Endodermal cell (in vitro differentiated cells): ENCODE measurements at regions not wholly inside any gene's neighbourhood (a gene's known extent, or its start where the extent isn't known, plus 50 kb on each side); places are given as distances from the start of the nearest gene placed in this dataset.

ENCODE experiments used
- DNase-seq: peaks from one replicate; pipeline ENCODE4 v3.0.0-alpha.2; 2017
- H3K27ac ChIP-seq: 2 replicates; pipeline ENCODE4 v1.5.1; 2013; ENCODE audit warnings: mild to moderate bottlenecking, low read depth, low read length, moderate library complexity
- H3K27me3 ChIP-seq: 2 replicates; pipeline ENCODE4 v1.6.1; 2013; ENCODE audit warnings: mild to moderate bottlenecking, low read length, moderate library complexity; ENCODE audit not compliant: insufficient read depth, control insufficient read depth, poor library complexity, severe bottlenecking
- H3K36me3 ChIP-seq: 2 replicates; pipeline ENCODE4 v1.7.0; 2013; ENCODE audit warnings: mild to moderate bottlenecking, low read length, moderate library complexity; ENCODE audit not compliant: control insufficient read depth, insufficient read depth
- H3K4me1 ChIP-seq: one replicate; pipeline ENCODE4 v1.7.0; 2013; ENCODE audit warnings: low read length; ENCODE audit not compliant: control insufficient read depth, insufficient read depth
- H3K4me3 ChIP-seq: 2 replicates; pipeline ENCODE4 v1.5.1; 2013; ENCODE audit warnings: mild to moderate bottlenecking, low read length, moderate library complexity
- H3K9ac ChIP-seq: 2 replicates; pipeline ENCODE4 v1.6.1; 2013; ENCODE audit warnings: mild to moderate bottlenecking, low read length, moderate library complexity; ENCODE audit not compliant: poor library complexity, severe bottlenecking; ENCODE audit errors: extremely low read depth
- H3K9me3 ChIP-seq: 2 replicates; pipeline ENCODE4 v1.6.1; 2013; ENCODE audit warnings: mild to moderate bottlenecking, low read length, moderate library complexity; ENCODE audit not compliant: control insufficient read depth
- H3K27ac Mint-ChIP-seq: 2 replicates; pipeline ENCODE4 v1.8.0; 2020; ENCODE audit warnings: mixed read lengths
- H3K27me3 Mint-ChIP-seq: 2 replicates; pipeline ENCODE4 v1.8.0; 2021; ENCODE audit warnings: mild to moderate bottlenecking, mixed read lengths; ENCODE audit not compliant: insufficient read depth
- H3K36me3 Mint-ChIP-seq: 2 replicates; pipeline ENCODE4 v1.8.0; 2020; ENCODE audit warnings: low read depth, mixed read lengths
- H3K4me1 Mint-ChIP-seq: 2 replicates; pipeline ENCODE4 v1.8.0; 2020; ENCODE audit warnings: mixed read lengths
- H3K4me3 Mint-ChIP-seq: 2 replicates; pipeline ENCODE4 v1.8.0; 2020; ENCODE audit warnings: mild to moderate bottlenecking, moderate library complexity, mixed read lengths
- H3K9me3 Mint-ChIP-seq: 2 replicates; pipeline ENCODE4 v1.8.0; 2020; ENCODE audit warnings: mild to moderate bottlenecking, mixed read lengths
- CTCF ChIP-seq: fragments of 200-600 bp; sonication (generic); conservative IDR thresholded peaks from 2 replicates; pipeline ENCODE4 v1.5.0; 2021; ENCODE audit warnings: antibody characterized with exemption, mild to moderate bottlenecking
- WGBS, 2 experiments: methylation state at CpG; one replicate each; pipeline versions ENCODE4 v1.1.5 to v1.1.7; 2013; ENCODE audit warnings: missing lambda C conversion rate in 2 of 2, mixed read lengths in 1 of 2; ENCODE audit not compliant: insufficient coverage in 1 of 2, insufficient read length in 1 of 2; 5-methylcytosine and 5-hydroxymethylcytosine counted together

DNA sequence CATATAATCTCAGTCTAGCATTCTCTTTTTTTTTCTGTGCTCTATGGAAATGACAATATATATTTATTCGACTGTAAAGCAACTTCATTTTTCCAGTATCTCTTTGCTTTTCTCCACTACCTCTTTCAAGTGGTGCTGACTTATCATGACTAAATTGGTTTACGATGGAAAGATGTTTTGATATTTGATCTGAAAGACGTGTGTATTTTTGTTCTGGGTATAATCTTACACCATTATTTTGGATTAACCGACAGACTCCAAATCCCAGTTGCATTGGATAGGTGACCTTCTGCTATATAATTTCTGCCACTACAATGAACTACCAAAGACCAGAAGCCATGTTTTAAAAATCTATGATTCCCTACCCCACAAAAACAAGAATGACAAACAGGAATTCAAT lies 380.5 kb upstream of the NFE2L3 start:
- no peak overlapping the region for H3K9ac ChIP-seq
- no peaks in the 10 kb centered on the region for H3K27me3 Mint-ChIP-seq
- no peaks in the 10 kb centered on the region for H3K9me3 Mint-ChIP-seq
- no peaks in the 10 kb centered on the region for H3K4me1 ChIP-seq
- no peaks in the 10 kb centered on the region for H3K36me3 ChIP-seq
- WGBS, 2 experiments = 83 to 89% methylated on average over 1 to 4 of the region's 4 CpGs
- H3K27ac Mint-ChIP-seq = no peak overlapping the region
- H3K4me3 ChIP-seq = no peak overlapping the region
- no peak overlapping the region for H3K4me3 Mint-ChIP-seq
- H3K4me1 Mint-ChIP-seq = peaks cover 2% of the 10 kb centered on the region
- no peak for TF ChIP-seq CTCF
- no peaks in the 10 kb centered on the region for H3K36me3 Mint-ChIP-seq
- no peak overlapping the region for H3K27ac ChIP-seq
- DNase-seq = no peak
- no peaks in the 10 kb centered on the region for H3K9me3 ChIP-seq
- H3K27me3 ChIP-seq = no peaks in the 10 kb centered on the region

DNA sequence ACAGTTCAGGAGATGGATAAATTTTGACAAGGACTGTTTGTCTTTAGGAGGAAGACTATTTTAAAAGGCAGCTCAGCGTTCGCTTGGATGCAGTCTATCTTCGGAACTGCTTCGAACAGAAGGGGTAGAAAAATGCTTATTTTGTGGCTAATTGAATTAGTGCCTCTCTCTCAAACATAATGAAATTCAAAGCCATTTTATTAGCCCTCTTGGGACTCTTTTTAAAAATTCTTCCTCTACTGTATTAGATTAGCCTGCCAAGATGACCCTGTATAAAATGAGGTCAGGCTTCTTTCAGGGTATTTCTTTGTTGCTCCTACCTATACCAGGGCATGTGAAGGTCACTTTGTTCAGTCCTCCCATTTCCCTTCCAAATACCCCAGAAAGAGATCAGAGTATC lies 379.2 kb upstream of the NFE2L3 start:
- Mint-ChIP-seq H3K9me3 (no peaks in the 10 kb centered on the region), H3K27me3 (no peaks in the 10 kb centered on the region)
- 87 to 94% methylated on average over 4 of the region's 4 CpGs for WGBS, 2 experiments

DNA sequence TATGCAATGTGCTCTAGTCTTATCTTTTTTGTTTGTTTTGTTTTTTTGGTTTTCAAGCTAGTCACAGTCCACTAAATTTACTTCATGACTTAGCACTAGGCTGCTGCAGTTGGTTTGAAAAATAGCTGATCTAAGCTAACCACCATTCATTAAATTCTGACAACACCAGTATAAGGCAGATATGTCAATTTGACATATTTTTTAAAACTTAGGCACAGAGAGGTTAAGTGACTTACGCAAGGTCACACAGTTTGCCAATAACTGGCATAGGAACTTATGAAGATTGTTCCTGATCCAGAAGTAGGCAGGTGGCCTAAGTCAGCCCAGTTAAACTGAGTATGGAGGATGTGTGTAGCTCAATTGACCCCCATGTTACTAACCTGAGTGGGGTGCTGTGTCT lies 377.3 kb upstream of the NFE2L3 start:
- Histone ChIP-seq H3K9me3 (no peaks in the 10 kb centered on the region), H3K4me1 (no peaks in the 10 kb centered on the region), H3K27ac (no peak overlapping the region), H3K36me3 (no peaks in the 10 kb centered on the region), H3K4me3 (no peak overlapping the region), H3K9ac (no peak overlapping the region), H3K27me3 (no peaks in the 10 kb centered on the region)
- Mint-ChIP-seq H3K9me3 (no peaks in the 10 kb centered on the region), H3K4me1 (peaks cover 2% of the 10 kb centered on the region), H3K27ac (no peak overlapping the region), H3K27me3 (no peaks in the 10 kb centered on the region), H3K36me3 (no peaks in the 10 kb centered on the region), H3K4me3 (no peak overlapping the region)
- no peak for DNase-seq
- 90 to 98% methylated on average over 1 of the region's 1 CpG for whole genome bisulfite sequencing, 2 experiments
- no peak for TF ChIP-seq CTCF

More for the DNA sequence above, 379.2 kb upstream of the NFE2L3 start:
- Mint-ChIP-seq H3K4me1 (peaks cover 2% of the 10 kb centered on the region), H3K36me3 (no peaks in the 10 kb centered on the region), H3K4me3 (no peak overlapping the region), H3K27ac (no peak overlapping the region)
- no peaks in the 10 kb centered on the region for H3K4me1 ChIP-seq
- H3K27ac ChIP-seq = no peak overlapping the region
- no peaks in the 10 kb centered on the region for H3K27me3 ChIP-seq
- no peak for TF ChIP-seq CTCF
- H3K36me3 ChIP-seq = no peaks in the 10 kb centered on the region
- no peak for DNase-seq
- H3K9ac ChIP-seq = no peak overlapping the region
- H3K9me3 ChIP-seq = no peaks in the 10 kb centered on the region
- H3K4me3 ChIP-seq = no peak overlapping the region
